GM19035 (cell line): ENCODE measurements at regions not wholly inside any gene's neighbourhood (a gene's known extent, or its start where the extent isn't known, plus 50 kb on each side); places are given as distances from the start of the nearest gene placed in this dataset.

Source experiments
- ATAC-seq: cut with Tn5 transposase; IDR thresholded peaks from one replicate; pipeline ENCODE4 v1.9.1; 2021; ENCODE audit not compliant: unreplicated experiment

DNA sequence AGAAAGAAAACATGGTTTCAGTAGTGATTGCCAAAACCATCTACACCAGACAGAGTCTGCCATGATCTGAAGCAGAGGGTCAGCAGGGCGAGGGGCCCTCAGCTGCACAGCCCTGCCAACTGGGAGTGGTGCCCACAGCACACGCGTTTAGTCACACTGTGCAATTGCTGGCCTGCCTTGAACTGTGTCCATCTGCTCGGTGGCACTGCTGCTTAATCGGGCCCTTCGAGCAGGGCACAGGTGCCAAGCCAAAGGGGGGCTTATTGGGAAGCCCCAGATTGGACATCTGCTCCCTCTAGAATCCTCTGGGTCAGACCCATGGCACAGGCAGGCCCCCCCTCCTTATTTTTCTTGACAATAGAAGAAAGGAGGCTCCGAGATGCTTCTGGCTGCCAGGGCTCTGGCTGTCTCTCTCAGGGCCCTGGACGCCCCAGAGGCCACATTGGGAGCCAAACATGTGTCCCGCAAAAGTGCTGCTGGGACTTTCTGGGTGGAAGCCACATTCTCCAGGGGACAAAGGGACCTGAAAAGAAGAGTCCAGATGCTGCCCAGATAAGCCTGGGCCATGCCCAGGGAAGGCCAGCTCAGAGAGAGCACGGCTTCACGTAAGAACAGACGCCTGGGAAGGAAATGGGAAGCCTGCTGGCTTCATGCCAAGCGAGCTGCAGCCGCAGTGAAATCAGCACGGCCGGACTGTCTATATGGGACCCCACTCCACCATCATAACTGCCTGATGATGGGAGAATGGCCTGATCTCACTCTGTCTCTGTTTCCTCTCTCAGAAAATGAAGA, 349.2 kb downstream of the GADD45G start:
- ATAC-seq, result no peak

DNA sequence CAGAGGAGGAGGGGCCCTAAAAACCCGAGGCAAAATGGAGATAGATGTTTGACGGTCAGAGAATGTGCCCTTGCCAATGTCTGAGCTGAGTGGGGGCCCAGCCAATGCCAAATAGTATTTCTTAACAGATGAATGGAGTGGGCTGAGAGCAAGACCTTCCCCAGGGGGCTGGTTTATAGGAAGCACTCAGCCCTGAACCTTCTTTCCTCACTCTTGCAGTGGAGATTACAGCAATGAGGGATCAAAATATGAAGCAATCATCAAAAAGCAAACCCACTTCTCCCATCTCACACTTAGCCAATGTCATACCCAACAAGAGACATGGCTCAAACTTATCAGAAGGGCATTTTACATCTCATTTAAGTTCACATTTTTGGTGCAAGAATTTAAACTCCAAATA, 350.3 kb downstream of the GADD45G start:
- no peak for ATAC-seq

DNA sequence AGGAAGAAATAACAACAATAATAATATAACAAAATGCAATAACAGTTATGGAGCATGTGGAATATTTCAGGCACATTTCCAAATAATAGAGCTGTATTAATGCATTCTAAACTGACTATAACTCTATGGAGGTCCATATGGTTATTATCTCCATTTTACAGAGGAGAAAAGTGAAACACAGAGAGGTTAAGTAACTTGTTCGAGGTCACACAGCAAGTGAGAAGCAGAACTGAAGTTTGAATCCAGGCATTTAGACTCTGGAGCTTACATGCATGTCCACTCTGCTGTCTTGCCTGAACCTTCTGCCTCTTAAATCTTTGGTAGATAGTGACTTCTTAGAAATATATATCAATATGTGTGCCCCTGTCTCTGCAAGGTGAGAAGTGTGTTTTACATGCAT, 350.8 kb downstream of the GADD45G start:
- ATAC-seq, result no peak

- ATAC-seq, result no peak
Observed at GRCh38 chr9:89956331-89956730, 351.5 kb downstream of the GADD45G start.

DNA sequence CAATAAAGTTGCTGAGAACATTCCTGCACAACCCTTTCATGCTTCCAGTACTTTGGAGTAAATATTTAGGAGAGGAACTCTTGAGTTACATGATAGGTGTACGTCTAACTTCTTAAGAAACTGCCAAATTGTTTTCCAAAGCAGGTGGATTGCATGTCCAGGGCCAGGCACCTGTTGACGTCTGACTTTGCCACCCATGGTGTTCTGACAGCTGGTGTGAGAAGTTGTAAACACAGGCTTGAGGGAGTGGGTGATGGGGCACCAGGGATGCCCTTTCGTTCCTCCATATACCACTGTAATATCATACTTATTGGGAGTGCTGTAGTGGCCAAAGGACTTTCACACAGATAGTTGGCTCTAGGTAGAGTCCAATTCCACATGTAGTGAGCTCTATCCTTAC, 352.1 kb downstream of the GADD45G start:
- no peak for ATAC-seq

GRCh38 chr9:89958086-89958485, 353.3 kb downstream of the GADD45G start:
- no peak for ATAC-seq

GRCh38 chr9:89961616-89962341, 357.0 kb downstream of the GADD45G start:
- no peak for ATAC-seq

- no peak for ATAC-seq
Observed at GRCh38 chr9:89963280-89963679, 358.5 kb downstream of the GADD45G start.

DNA sequence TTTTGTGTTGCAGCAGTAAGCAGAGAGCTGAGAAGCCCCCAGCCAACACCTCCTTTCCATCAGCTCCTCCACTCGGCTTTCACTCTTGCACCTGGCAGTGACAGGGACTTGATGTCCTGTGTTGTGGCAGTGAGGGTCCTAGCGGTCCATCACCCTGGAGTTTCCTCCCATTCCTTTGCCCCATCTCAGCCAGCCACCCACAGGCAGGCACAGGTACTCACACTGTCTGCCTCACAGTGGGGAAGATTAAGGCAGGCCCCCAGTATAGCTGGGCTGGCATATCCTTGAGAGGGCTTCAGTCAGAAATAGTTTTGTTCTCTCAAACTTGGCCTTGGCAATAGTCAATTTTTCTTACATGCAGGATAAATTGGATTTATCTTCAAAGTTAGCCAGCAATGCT, 362.7 kb downstream of the GADD45G start:
- ATAC-seq, result no peak

DNA sequence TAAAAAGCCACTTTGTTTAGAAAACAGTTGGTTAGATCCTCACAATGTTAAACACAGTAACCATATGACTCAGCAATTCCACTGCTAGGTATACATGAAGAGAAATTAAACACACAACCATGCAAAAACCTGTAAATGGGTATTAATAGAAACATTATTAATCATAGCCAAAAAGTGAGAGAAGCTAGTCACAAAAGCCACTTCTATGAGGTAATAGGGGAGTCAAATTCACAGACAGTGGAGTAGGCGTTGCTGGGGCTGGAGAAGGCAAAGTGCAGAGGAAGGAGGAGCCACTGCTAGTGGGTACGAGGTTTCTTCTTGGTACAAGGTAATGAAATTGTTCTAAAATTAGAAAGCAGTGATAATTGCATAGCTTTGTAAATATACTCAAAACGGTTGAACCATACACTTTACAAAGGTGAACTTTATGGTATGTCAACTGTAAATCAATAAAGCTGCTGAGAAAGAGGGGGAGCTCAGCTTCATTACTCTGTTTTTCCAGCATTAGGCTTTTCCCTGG, 364.4 kb downstream of the GADD45G start:
- ATAC-seq, result peak; percentile 74

- ATAC-seq, result no peak
Observed at GRCh38 chr9:89969881-89970639, 365.2 kb downstream of the GADD45G start.

- ATAC-seq, result no peak
Observed at GRCh38 chr9:89970701-89971100, 365.9 kb downstream of the GADD45G start.

DNA sequence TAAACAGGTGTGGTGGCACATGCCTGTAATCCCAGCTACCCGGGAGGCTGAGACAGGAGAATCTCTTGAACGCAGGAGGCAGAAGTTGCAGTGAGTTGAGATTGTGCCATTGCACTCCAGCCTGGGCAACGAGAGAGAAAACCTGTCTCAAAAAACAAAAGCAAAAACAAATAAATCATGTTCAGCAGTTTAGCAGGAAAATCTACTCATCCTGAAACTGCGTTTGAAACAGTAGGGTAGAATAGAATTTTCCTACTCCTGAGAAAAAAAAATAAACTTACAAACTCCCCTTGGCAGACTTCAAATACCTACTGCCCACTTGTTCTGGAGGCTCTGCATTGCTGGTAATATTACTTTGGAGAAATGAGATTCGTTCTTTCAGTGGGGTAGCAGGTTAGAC, 367.7 kb downstream of the GADD45G start:
- no peak for ATAC-seq

DNA sequence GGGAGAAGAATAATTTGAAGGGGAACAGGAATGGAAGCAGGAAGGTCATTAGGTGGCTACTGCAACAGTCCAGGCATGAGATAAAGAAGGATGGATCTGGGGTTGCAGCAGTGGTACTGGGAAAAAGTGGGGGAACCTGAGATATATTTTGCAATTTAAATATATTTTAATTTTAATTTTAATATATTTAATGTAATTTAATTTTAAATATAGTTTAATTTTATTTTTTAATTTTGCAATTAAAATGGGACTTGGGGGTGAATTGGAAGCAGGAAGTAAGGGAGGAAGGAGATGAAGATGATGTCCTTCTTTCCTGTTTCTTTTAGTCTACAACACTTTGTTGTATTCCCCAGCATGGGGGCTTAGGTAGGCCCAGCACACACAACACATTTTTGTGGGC, 369.8 kb downstream of the GADD45G start:
- no peak for ATAC-seq

DNA sequence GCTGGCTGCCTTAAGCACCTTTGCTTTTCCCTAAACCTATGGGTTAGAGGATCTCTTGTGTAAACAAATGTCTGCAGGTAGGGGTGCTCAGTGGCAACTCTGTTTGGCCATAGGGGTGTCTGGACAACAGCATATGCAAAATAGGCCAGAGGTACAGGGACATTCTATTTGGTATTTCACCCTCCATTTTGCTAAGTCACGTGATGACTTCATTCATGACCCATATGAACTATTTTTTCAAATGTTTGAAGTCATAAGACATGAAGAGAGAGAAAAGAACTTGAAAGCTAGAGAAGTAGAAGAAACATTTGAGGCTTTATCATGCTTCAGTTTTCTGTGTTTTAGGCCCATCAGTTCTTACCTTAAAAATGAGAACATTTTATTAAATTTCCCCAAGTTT, 370.2 kb downstream of the GADD45G start:
- no peak for ATAC-seq

DNA sequence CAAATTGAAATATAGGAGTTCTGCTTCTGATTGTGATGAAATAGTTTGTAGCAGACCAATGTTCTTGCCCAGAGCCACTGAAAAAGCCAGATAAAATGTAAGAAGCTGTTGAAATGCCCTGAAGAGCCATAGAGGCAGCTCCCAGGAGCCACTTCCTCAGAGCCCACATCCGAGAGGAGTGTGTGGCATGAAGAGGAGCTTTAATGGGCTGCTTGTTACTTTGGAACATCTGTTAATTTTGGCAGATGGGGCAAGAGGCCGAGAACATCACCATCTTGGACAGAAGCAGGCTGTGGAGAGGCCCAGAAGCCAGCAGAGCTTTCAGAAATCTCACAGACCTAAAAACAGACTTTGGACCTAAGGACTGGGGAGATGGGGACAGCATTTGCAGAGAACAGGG, 370.8 kb downstream of the GADD45G start:
- ATAC-seq, result no peak

- ATAC-seq, result no peak
Observed at GRCh38 chr9:89978185-89978584, 373.4 kb downstream of the GADD45G start.

- ATAC-seq, result no peak
Observed at GRCh38 chr9:89980600-89980999, 375.8 kb downstream of the GADD45G start.

- no peak for ATAC-seq
Observed at GRCh38 chr9:89982016-89982415, 377.2 kb downstream of the GADD45G start.

DNA sequence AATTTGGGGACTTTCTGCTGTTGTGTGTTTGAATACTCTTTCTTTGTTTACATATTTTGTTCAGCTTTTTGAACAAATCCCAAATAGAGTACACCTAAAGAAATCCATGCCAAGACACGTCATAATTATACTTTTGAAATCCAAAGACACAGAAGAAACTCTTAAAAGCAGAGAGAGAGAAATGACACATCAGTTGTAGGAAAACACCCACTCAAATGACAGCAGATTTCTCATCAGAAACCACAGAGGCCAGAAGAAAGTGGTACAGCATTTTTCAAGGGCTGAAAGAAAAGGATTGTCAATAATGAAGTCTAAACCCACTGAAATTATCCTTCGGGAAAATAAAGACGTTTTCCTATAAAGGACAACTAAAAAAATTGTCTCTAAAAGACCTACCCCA, 378.6 kb downstream of the GADD45G start:
- ATAC-seq, result no peak

DNA sequence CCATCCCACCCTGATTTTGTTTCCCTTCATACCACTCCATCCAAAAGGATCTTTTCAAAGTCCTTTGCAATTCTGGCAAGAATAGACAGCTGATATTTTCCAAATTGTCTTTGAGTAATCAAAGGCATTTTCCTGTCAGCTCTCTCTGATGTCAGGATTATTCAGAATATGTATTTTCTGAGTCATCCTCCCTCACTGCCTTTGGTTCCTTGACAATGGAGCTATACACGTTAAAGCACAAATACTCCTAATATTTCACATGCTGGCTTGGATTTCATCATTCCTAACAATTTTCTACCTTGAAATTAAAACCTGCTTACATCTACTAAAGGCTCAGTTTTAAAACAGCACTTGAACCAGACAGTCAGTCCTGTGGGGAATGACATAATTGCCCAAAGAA, 379.4 kb downstream of the GADD45G start:
- ATAC-seq, result no peak

GRCh38 chr9:89985068-89985467, 380.3 kb downstream of the GADD45G start:
- no peak for ATAC-seq
